Esophagus muscularis mucosa (tissue), 4 donors: ENCODE measurements at regions not wholly inside any gene's neighbourhood (a gene's known extent, or its start where the extent isn't known, plus 50 kb on each side); places are given as distances from the start of the nearest gene placed in this dataset.

Experiments
- EP300 ChIP-seq: sonication (generic); formaldehyde crosslinking; IDR thresholded peaks from one replicate; pipeline ENCODE4 v1.6.1; 2017; ENCODE audit warnings: antibody characterized with exemption
- POLR2A ChIP-seq: fragments of 450-650 bp; IDR thresholded peaks from one replicate; pipeline ENCODE4 v1.6.1; 2017; ENCODE audit warnings: antibody characterized with exemption, moderate library complexity, mild to moderate bottlenecking, low read depth
- POLR2AphosphoS5 ChIP-seq, 2 donors: sonication (generic); formaldehyde crosslinking; IDR thresholded peaks; one replicate each; pipeline ENCODE4 v1.6.1; 2017; ENCODE audit warnings: antibody characterized with exemption in 2 of 2
- TF ChIP-seq, protein P1 (sequence below), 3 experiments: fragments of 200-600 bp in 2 of 3; fragments of 450-650 bp in 1 of 3; sonication (generic) in 2 of 3; IDR thresholded peaks; one replicate each; pipeline ENCODE4 v1.5.1; 2017 to 2019; ENCODE audit warnings: antibody characterized with exemption in 3 of 3, mild to moderate bottlenecking in 2 of 3, moderate library complexity in 1 of 3

DNA sequence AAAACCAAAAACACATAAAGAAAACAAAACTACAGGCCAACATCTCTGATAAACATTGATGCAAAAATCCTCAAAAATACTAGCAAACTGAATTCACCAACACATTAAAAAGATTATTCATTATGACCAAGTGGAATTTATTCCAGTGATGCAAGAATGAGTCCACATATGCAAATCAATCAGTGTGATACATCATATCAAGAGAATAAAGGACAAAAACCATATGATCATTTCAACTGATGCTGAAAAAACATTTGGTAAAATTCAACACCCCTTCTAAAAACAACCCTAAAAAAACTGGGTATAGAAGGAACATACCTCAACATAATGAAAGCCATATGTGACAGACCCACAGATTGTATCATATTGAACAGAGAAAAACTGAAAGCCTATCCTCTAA is 265.6 kb upstream of the DCBLD2 start:
- TF ChIP-seq, protein P1, sequence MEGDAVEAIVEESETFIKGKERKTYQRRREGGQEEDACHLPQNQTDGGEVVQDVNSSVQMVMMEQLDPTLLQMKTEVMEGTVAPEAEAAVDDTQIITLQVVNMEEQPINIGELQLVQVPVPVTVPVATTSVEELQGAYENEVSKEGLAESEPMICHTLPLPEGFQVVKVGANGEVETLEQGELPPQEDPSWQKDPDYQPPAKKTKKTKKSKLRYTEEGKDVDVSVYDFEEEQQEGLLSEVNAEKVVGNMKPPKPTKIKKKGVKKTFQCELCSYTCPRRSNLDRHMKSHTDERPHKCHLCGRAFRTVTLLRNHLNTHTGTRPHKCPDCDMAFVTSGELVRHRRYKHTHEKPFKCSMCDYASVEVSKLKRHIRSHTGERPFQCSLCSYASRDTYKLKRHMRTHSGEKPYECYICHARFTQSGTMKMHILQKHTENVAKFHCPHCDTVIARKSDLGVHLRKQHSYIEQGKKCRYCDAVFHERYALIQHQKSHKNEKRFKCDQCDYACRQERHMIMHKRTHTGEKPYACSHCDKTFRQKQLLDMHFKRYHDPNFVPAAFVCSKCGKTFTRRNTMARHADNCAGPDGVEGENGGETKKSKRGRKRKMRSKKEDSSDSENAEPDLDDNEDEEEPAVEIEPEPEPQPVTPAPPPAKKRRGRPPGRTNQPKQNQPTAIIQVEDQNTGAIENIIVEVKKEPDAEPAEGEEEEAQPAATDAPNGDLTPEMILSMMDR (IDR thresholded peaks at IDR 0.05): no peak
- TF ChIP-seq EP300 (no peak), POLR2A (no peak), POLR2AphosphoS5 (IDR thresholded peaks at IDR 0.05) (no peak)
